Vagina (tissue), 2 donors: ENCODE measurements at regions not wholly inside any gene's neighbourhood (a gene's known extent, or its start where the extent isn't known, plus 50 kb on each side); places are given as distances from the start of the nearest gene placed in this dataset.

Experiments used
- DNase-seq, 2 donors: peaks; one replicate each; pipeline ENCODE4 v3.0.0-alpha.2; 2017; ENCODE audit errors: extremely low spot score in 2 of 2
- H3K27ac ChIP-seq: fragments of 200-600 bp; sonication (generic); one replicate; pipeline ENCODE4 v1.5.1; 2019
- H3K27me3 ChIP-seq: fragments of 200-600 bp; sonication (generic); one replicate; pipeline ENCODE4 v1.5.1; 2019
- H3K36me3 ChIP-seq, 2 donors: fragments of 200-600 bp; sonication (generic); one replicate each; pipeline ENCODE4 v1.5.1; 2017 to 2019
- H3K4me1 ChIP-seq: fragments of 200-600 bp; sonication (generic); one replicate; pipeline ENCODE4 v1.5.1; 2019
- H3K4me3 ChIP-seq, 2 donors: fragments of 200-600 bp; sonication (generic); 1 replicate in 1 of 2; 2 replicates in 1 of 2; pipeline ENCODE4 v1.5.1; 2016 to 2019
- H3K9me3 ChIP-seq: fragments of 200-600 bp; sonication (generic); one replicate; pipeline ENCODE4 v1.5.1; 2019
- CTCF ChIP-seq, 3 experiments: fragments of 450-650 bp in 2 of 3; fragments of 200-600 bp in 1 of 3; sonication (generic) in 1 of 3; IDR thresholded peaks; one replicate each; pipeline ENCODE4 v1.5.1; 2017 to 2019; ENCODE audit warnings: antibody characterized with exemption in 3 of 3, mild to moderate bottlenecking in 2 of 3, moderate library complexity in 2 of 3
- POLR2A ChIP-seq, 2 donors: fragments of 450-650 bp; IDR thresholded peaks; one replicate each; pipeline ENCODE4 v1.6.1; 2017; ENCODE audit warnings: antibody characterized with exemption in 2 of 2, mild to moderate bottlenecking in 2 of 2, moderate library complexity in 2 of 2
- POLR2AphosphoS5 ChIP-seq, 2 donors: sonication (generic); formaldehyde crosslinking; IDR thresholded peaks; one replicate each; pipeline ENCODE4 v1.9.0; 2017; ENCODE audit warnings: antibody characterized with exemption in 2 of 2, mild to moderate bottlenecking in 2 of 2, low read depth in 1 of 2; ENCODE audit not compliant: insufficient read depth in 1 of 2
- intact Hi-C: fragments of 100-400 bp; cut with DNase I; formaldehyde crosslinking; loops from one replicate; pipeline ENCODE4 v1.15.1; 2023

GRCh38 chr12:84685379-84685778 is 227.2 kb downstream of the SLC6A15 start:
- DNase-seq = no peak
- no peaks in the 10 kb centered on the region for H3K27me3 ChIP-seq
- H3K9me3 ChIP-seq = no peaks in the 10 kb centered on the region
- intact Hi-C loops = no loop called here
- H3K4me1 ChIP-seq = no peaks in the 10 kb centered on the region
- no peaks in the 10 kb centered on the region for H3K36me3 ChIP-seq
- no peak for TF ChIP-seq CTCF (IDR thresholded peaks at IDR 0.05)
- no peak for TF ChIP-seq POLR2A (IDR thresholded peaks at IDR 0.05)
- TF ChIP-seq POLR2AphosphoS5 (IDR thresholded peaks at IDR 0.05; ENCODE audit: insufficient read depth in 1 of 2, low read depth in 1 of 2) = no peak
- H3K27ac ChIP-seq = no peak overlapping the region
- no peak overlapping the region for H3K4me3 ChIP-seq

- no peak for TF ChIP-seq CTCF (IDR thresholded peaks at IDR 0.05)
- no peak for TF ChIP-seq POLR2A (IDR thresholded peaks at IDR 0.05)
- TF ChIP-seq POLR2AphosphoS5 (IDR thresholded peaks at IDR 0.05; ENCODE audit: insufficient read depth in 1 of 2, low read depth in 1 of 2) = no peak
- no peaks in the 10 kb centered on the region for H3K36me3 ChIP-seq
- intact Hi-C loops = no loop called here
- no peaks in the 10 kb centered on the region for H3K27me3 ChIP-seq
- no peak overlapping the region for H3K4me3 ChIP-seq
- H3K4me1 ChIP-seq = no peaks in the 10 kb centered on the region
- no peaks in the 10 kb centered on the region for H3K9me3 ChIP-seq
- no peak for DNase-seq
- no peak overlapping the region for H3K27ac ChIP-seq
Observed at GRCh38 chr12:84676787-84677186, 235.8 kb downstream of the SLC6A15 start.

- Histone ChIP-seq H3K36me3 (no peaks in the 10 kb centered on the region), H3K4me1 (no peaks in the 10 kb centered on the region), H3K9me3 (no peaks in the 10 kb centered on the region), H3K4me3 (no peak overlapping the region), H3K27me3 (no peaks in the 10 kb centered on the region), H3K27ac (no peak overlapping the region)
- intact Hi-C loops = no loop called here
- no peak for DNase-seq
- TF ChIP-seq POLR2AphosphoS5 (IDR thresholded peaks at IDR 0.05; ENCODE audit: insufficient read depth in 1 of 2, low read depth in 1 of 2) (no peak), POLR2A (IDR thresholded peaks at IDR 0.05) (no peak), CTCF (IDR thresholded peaks at IDR 0.05) (no peak)
Observed at GRCh38 chr12:84661786-84662185, 250.8 kb downstream of the SLC6A15 start.

GRCh38 chr12:84660139-84660538 is 252.5 kb downstream of the SLC6A15 start:
- no peaks in the 10 kb centered on the region for H3K9me3 ChIP-seq
- no peaks in the 10 kb centered on the region for H3K4me1 ChIP-seq
- H3K36me3 ChIP-seq = no peaks in the 10 kb centered on the region
- intact Hi-C loops = no loop called here
- no peak for DNase-seq
- H3K4me3 ChIP-seq = no peak overlapping the region
- TF ChIP-seq CTCF (IDR thresholded peaks at IDR 0.05) (no peak), POLR2AphosphoS5 (IDR thresholded peaks at IDR 0.05; ENCODE audit: insufficient read depth in 1 of 2, low read depth in 1 of 2) (no peak), POLR2A (IDR thresholded peaks at IDR 0.05) (no peak)
- no peak overlapping the region for H3K27ac ChIP-seq
- H3K27me3 ChIP-seq = no peaks in the 10 kb centered on the region

GRCh38 chr12:84658877-84659276 is 253.7 kb downstream of the SLC6A15 start:
- Histone ChIP-seq H3K4me1 (no peaks in the 10 kb centered on the region), H3K27ac (no peak overlapping the region), H3K4me3 (no peak overlapping the region), H3K36me3 (no peaks in the 10 kb centered on the region), H3K27me3 (no peaks in the 10 kb centered on the region), H3K9me3 (no peaks in the 10 kb centered on the region)
- TF ChIP-seq POLR2AphosphoS5 (IDR thresholded peaks at IDR 0.05; ENCODE audit: insufficient read depth in 1 of 2, low read depth in 1 of 2) (no peak), POLR2A (IDR thresholded peaks at IDR 0.05) (no peak), CTCF (IDR thresholded peaks at IDR 0.05) (no peak)
- intact Hi-C loops = no loop called here
- DNase-seq = no peak
